Ovary (tissue), 3 donors: ENCODE measurements at regions not wholly inside any gene's neighbourhood (a gene's known extent, or its start where the extent isn't known, plus 50 kb on each side); places are given as distances from the start of the nearest gene placed in this dataset.

Experiments used
- CTCF ChIP-seq, 3 donors: fragments of 450-650 bp in 2 of 3; fragments of 200-600 bp in 1 of 3; IDR thresholded peaks; one replicate each; pipeline versions ENCODE4 v1.5.1 to v1.8.0; 2016 to 2022; ENCODE audit warnings: antibody characterized with exemption in 3 of 3, mild to moderate bottlenecking in 1 of 3
- POLR2A ChIP-seq: fragments of 450-650 bp; IDR thresholded peaks from one replicate; pipeline ENCODE4 v1.6.1; 2017; ENCODE audit warnings: antibody characterized with exemption, mild to moderate bottlenecking, moderate library complexity
- donor health status: DM: no; HTN: no; CAD: no.

- TF ChIP-seq POLR2A (no peak), CTCF (IDR thresholded peaks at IDR 0.05) (no peak)
Observed at GRCh38 chr7:131012477-131013031, 278.5 kb upstream of the KLF14 start.
